Mesenchymal stem cell (in vitro differentiated cells and primary cell): ENCODE measurements at regions not wholly inside any gene's neighbourhood (a gene's known extent, or its start where the extent isn't known, plus 50 kb on each side); places are given as distances from the start of the nearest gene placed in this dataset.
"Not testable (repeated sequence)": the region's sequence is repeated elsewhere in the genome, so short reads cannot be mapped to it uniquely, and the experiment has no call there.

ENCODE experiments used
- DNase-seq: peaks from one replicate; pipeline ENCODE4 v3.0.0-alpha.2; 2013
- H2AFZ ChIP-seq: one replicate; pipeline ENCODE4 v1.6.1; 2013; ENCODE audit warnings: low read depth, mild to moderate bottlenecking, control low read depth, inconsistent platforms, low read length, moderate library complexity
- H2AK5ac ChIP-seq: 2 replicates; pipeline ENCODE4 v1.6.1; 2013; ENCODE audit warnings: low read length, moderate library complexity, mild to moderate bottlenecking, inconsistent platforms; ENCODE audit not compliant: severe bottlenecking
- H2BK120ac ChIP-seq: one replicate; pipeline ENCODE4 v1.6.1; 2013; ENCODE audit warnings: low read depth, mild to moderate bottlenecking, inconsistent platforms, low read length, moderate library complexity
- H2BK12ac ChIP-seq, 2 experiments: one replicate each; pipeline ENCODE4 v1.6.1; 2013; ENCODE audit warnings: inconsistent platforms in 2 of 2, low read length in 2 of 2, mild to moderate bottlenecking in 2 of 2, moderate library complexity in 2 of 2, control low read depth in 1 of 2
- H2BK15ac ChIP-seq: one replicate; pipeline ENCODE4 v1.6.1; 2013; ENCODE audit warnings: mild to moderate bottlenecking, low read depth, inconsistent platforms; ENCODE audit not compliant: poor library complexity, severe bottlenecking
- H2BK5ac ChIP-seq: 2 replicates; pipeline ENCODE4 v1.6.1; 2013; ENCODE audit warnings: low read depth, mild to moderate bottlenecking, low read length, control low read depth, inconsistent platforms; ENCODE audit not compliant: poor library complexity, severe bottlenecking
- H3K14ac ChIP-seq, 2 experiments: one replicate each; pipeline ENCODE4 v1.6.1; 2013; ENCODE audit warnings: inconsistent platforms in 2 of 2, low read length in 2 of 2, control low read depth in 1 of 2, mild to moderate bottlenecking in 1 of 2, moderate library complexity in 1 of 2
- H3K18ac ChIP-seq, 2 experiments: one replicate each; pipeline ENCODE4 v1.6.1; 2013; ENCODE audit warnings: inconsistent platforms in 2 of 2, low read length in 2 of 2, control low read depth in 1 of 2, low read depth in 1 of 2, mild to moderate bottlenecking in 1 of 2
- H3K23ac ChIP-seq, 2 experiments: one replicate each; pipeline ENCODE4 v1.6.1; 2013; ENCODE audit warnings: inconsistent platforms in 2 of 2, low read length in 2 of 2, mild to moderate bottlenecking in 2 of 2, moderate library complexity in 2 of 2, control low read depth in 1 of 2
- H3K27ac ChIP-seq: 2 replicates; pipeline ENCODE4 v1.5.1; 2013; ENCODE audit warnings: mild to moderate bottlenecking, moderate library complexity, low read length, control low read depth, inconsistent platforms; ENCODE audit not compliant: poor library complexity, severe bottlenecking
- H3K27me3 ChIP-seq, 2 experiments: 2 replicates each; pipeline versions ENCODE4 v1.6.1 to v1.7.0; 2013; ENCODE audit warnings: low read length in 2 of 2, mild to moderate bottlenecking in 2 of 2, moderate library complexity in 2 of 2, control low read depth in 1 of 2, inconsistent platforms in 1 of 2; ENCODE audit not compliant: control insufficient read depth in 1 of 2, insufficient read depth in 1 of 2
- H3K36me3 ChIP-seq, 2 experiments: 2 replicates each; pipeline versions ENCODE4 v1.6.1 to v1.7.0; 2013; ENCODE audit warnings: low read length in 2 of 2, control low read depth in 1 of 2, inconsistent platforms in 1 of 2, low read depth in 1 of 2, mild to moderate bottlenecking in 1 of 2; ENCODE audit not compliant: insufficient read depth in 2 of 2, control insufficient read depth in 1 of 2
- H3K4ac ChIP-seq, 2 experiments: one replicate each; pipeline ENCODE4 v1.6.1; 2013; ENCODE audit warnings: inconsistent platforms in 2 of 2, low read length in 2 of 2, mild to moderate bottlenecking in 2 of 2, moderate library complexity in 2 of 2, control low read depth in 1 of 2, low read depth in 1 of 2
- H3K4me1 ChIP-seq: 2 replicates; pipeline ENCODE4 v1.6.1; 2013; ENCODE audit warnings: low read depth, low read length, control low read depth; ENCODE audit not compliant: control insufficient read depth, insufficient read depth
- H3K4me2 ChIP-seq: 2 replicates; pipeline ENCODE4 v1.6.1; 2013; ENCODE audit warnings: low read length, mild to moderate bottlenecking, inconsistent platforms; ENCODE audit not compliant: poor library complexity, severe bottlenecking
- H3K4me3 ChIP-seq, 2 experiments: 2 replicates each; pipeline versions ENCODE4 v1.5.1 to v1.7.0; 2013; ENCODE audit warnings: low read length in 2 of 2, mild to moderate bottlenecking in 2 of 2, control low read depth in 1 of 2, low read depth in 1 of 2; ENCODE audit not compliant: insufficient read depth in 1 of 2
- H3K79me1 ChIP-seq: replicated peaks from 2 replicates; pipeline ENCODE4 v1.6.1; 2013; ENCODE audit warnings: mild to moderate bottlenecking, control low read depth, low read length, inconsistent platforms; ENCODE audit not compliant: poor library complexity, severe bottlenecking
- H3K9ac ChIP-seq: 2 replicates; pipeline ENCODE4 v1.7.0; 2013; ENCODE audit warnings: mild to moderate bottlenecking, low read length, moderate library complexity
- H3K9me3 ChIP-seq: 2 replicates; pipeline ENCODE4 v1.7.0; 2013; ENCODE audit warnings: mild to moderate bottlenecking, low read length; ENCODE audit not compliant: control insufficient read depth
- H4K8ac ChIP-seq: one replicate; pipeline ENCODE4 v1.6.1; 2013; ENCODE audit warnings: inconsistent platforms, mild to moderate bottlenecking, low read length, moderate library complexity
- H4K91ac ChIP-seq: one replicate; pipeline ENCODE4 v1.6.1; 2013; ENCODE audit warnings: mild to moderate bottlenecking, low read length, inconsistent platforms
- WGBS: methylation state at CpG from one replicate; pipeline ENCODE4 v1.1.7; 2013; ENCODE audit warnings: mixed read lengths; 5-methylcytosine and 5-hydroxymethylcytosine counted together

DNA sequence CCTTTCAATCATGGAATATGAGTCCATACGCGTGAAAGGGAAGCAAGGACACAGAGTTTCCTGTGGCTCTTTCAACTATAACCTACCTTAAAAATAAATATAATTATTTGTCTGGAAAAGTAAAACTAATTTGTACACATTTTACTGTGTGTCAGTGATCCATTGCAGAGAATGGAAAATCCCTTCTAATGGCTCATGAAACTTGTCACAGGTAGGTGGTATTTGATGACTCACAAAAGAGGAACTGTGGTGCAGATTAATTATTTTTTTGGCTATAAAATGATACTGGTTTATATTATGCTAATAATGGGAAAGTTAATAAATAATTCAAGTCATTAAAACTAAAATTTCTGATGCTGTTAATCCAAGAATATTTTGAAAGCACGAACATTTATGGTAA, 792.2 kb downstream of the METTL15 start:
- no peak overlapping the region for H3K27ac ChIP-seq
- H3K23ac ChIP-seq = no peak overlapping the region
- no peak overlapping the region for H3K4ac ChIP-seq
- no peak overlapping the region for H3K14ac ChIP-seq
- H3K9me3 ChIP-seq = peaks cover 9% of the 10 kb centered on the region
- H3K79me1 ChIP-seq = no peaks in the 10 kb centered on the region
- no peak overlapping the region for H2AFZ ChIP-seq
- no peak overlapping the region for H3K9ac ChIP-seq
- no peak overlapping the region for H2BK12ac ChIP-seq
- no peaks in the 10 kb centered on the region for H3K27me3 ChIP-seq
- H2BK5ac ChIP-seq = no peak overlapping the region
- H2BK15ac ChIP-seq = no peak overlapping the region
- no peaks in the 10 kb centered on the region for H3K4me1 ChIP-seq
- no peak overlapping the region for H2AK5ac ChIP-seq
- H3K4me2 ChIP-seq = no peak overlapping the region
- no peak overlapping the region for H3K18ac ChIP-seq
- WGBS = no CpG with 5 or more reads among the region's 3 CpGs
- H2BK120ac ChIP-seq = no peak overlapping the region
- no peak overlapping the region for H4K8ac ChIP-seq
- no peaks in the 10 kb centered on the region for H3K36me3 ChIP-seq
- no peak for DNase-seq
- H3K4me3 ChIP-seq = no peak overlapping the region
- no peak overlapping the region for H4K91ac ChIP-seq

DNA sequence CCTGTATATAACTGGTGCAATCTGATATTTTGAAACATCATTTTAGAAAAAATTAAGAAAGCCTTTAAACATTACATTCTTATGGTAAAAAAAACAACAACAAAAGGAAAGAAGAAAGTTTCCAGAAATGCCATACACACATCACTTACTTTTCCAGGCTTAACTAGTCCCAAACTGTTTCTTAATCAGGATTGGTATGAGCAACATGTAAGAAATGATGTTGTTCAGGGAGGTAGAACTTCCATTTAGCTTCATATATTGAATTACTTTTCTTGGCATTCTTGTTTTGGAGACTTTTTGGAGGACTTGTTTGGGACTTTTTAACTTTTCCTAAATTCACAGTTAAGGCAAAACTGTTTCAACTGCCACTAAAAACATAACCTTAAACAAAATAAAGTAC, 791.5 kb downstream of the METTL15 start:
- Histone ChIP-seq H3K14ac (no peak overlapping the region), H3K27ac (no peak overlapping the region), H3K4me3 (no peak overlapping the region), H4K91ac (no peak overlapping the region), H3K27me3 (no peaks in the 10 kb centered on the region), H3K18ac (no peak overlapping the region), H2BK120ac (no peak overlapping the region), H3K9ac (no peak overlapping the region), H2AK5ac (no peak overlapping the region), H3K9me3 (peaks cover 9% of the 10 kb centered on the region), H2BK5ac (no peak overlapping the region), H3K79me1 (no peaks in the 10 kb centered on the region), H3K23ac (no peak overlapping the region), H2AFZ (no peak overlapping the region), H4K8ac (no peak overlapping the region), H3K36me3 (no peaks in the 10 kb centered on the region), H3K4me1 (no peaks in the 10 kb centered on the region), H3K4ac (no peak overlapping the region), H2BK15ac (no peak overlapping the region), H2BK12ac (no peak overlapping the region), H3K4me2 (no peak overlapping the region)
- DNase-seq = no peak

DNA sequence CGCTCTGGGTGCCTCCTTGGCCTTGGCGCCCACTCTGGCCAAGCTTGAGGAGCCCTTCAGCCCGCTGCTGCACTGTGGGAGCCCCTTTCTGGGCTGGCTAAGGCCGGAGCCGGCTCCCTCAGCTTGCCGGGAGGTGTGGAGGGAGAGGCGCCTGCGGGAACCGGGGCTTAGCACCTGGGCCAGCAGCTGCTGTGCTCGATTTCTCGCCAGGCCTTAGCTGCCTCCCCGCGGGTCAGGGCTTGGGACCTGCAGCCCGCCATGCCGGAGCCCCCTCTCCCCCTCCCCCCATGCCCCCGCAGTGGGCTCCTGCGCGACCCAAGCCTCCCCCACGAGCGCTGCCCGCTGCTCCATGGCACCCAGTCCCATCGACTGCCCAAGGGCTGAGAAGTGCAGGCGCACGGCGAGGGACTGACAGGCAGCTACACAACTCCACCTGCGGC, 782.4 kb downstream of the METTL15 start:
- not testable (repeated sequence) for H3K9me3 ChIP-seq, H2BK120ac ChIP-seq, H3K4ac ChIP-seq, H3K9ac ChIP-seq, H2BK15ac ChIP-seq, H3K23ac ChIP-seq, H3K4me3 ChIP-seq, H4K91ac ChIP-seq, H3K27me3 ChIP-seq, H2BK5ac ChIP-seq, DNase-seq, H4K8ac ChIP-seq, H3K4me1 ChIP-seq, H3K4me2 ChIP-seq, H3K14ac ChIP-seq, H3K36me3 ChIP-seq, H3K27ac ChIP-seq, H2BK12ac ChIP-seq, H3K79me1 ChIP-seq, H2AK5ac ChIP-seq, H3K18ac ChIP-seq, H2AFZ ChIP-seq
- 98% methylated on average over 17 of the region's 26 CpGs for WGBS

GRCh38 chr11:28887681-28888080, 779.5 kb downstream of the METTL15 start:
- Histone ChIP-seq H3K4me1 (no peaks in the 10 kb centered on the region), H4K91ac (no peak overlapping the region), H2BK12ac (peak overlapping the region in 1 of 2 experiments; percentile 54), H3K14ac (no peak overlapping the region), H3K9ac (no peak overlapping the region), H4K8ac (no peak overlapping the region), H3K4ac (no peak overlapping the region), H3K27me3 (no peaks in the 10 kb centered on the region), H2BK120ac (no peak overlapping the region), H3K18ac (peak overlapping the region in 1 of 2 experiments; percentile 49), H3K4me2 (no peak overlapping the region), H3K27ac (no peak overlapping the region), H2AFZ (peak overlapping the region; percentile 64), H3K4me3 (no peak overlapping the region), H3K79me1 (no peaks in the 10 kb centered on the region), H2BK5ac (no peak overlapping the region), H2BK15ac (no peak overlapping the region), H3K9me3 (no peaks in the 10 kb centered on the region), H3K23ac (no peak overlapping the region), H2AK5ac (no peak overlapping the region), H3K36me3 (no peaks in the 10 kb centered on the region)
- DNase-seq = peak; percentile 11
- 0% methylated on average over 1 of the region's 1 CpG for WGBS
